GM21447 (cell line): ENCODE measurements at regions not wholly inside any gene's neighbourhood (a gene's known extent, or its start where the extent isn't known, plus 50 kb on each side); places are given as distances from the start of the nearest gene placed in this dataset.

Experiments
- ATAC-seq: cut with Tn5 transposase; IDR thresholded peaks from one replicate; pipeline ENCODE4 v1.9.1; 2021; ENCODE audit not compliant: unreplicated experiment

- ATAC-seq = no peak
These were observed 57.9 kb upstream of the SLC5A9 start for GRCh38 chr1:48164571-48164970.

DNA sequence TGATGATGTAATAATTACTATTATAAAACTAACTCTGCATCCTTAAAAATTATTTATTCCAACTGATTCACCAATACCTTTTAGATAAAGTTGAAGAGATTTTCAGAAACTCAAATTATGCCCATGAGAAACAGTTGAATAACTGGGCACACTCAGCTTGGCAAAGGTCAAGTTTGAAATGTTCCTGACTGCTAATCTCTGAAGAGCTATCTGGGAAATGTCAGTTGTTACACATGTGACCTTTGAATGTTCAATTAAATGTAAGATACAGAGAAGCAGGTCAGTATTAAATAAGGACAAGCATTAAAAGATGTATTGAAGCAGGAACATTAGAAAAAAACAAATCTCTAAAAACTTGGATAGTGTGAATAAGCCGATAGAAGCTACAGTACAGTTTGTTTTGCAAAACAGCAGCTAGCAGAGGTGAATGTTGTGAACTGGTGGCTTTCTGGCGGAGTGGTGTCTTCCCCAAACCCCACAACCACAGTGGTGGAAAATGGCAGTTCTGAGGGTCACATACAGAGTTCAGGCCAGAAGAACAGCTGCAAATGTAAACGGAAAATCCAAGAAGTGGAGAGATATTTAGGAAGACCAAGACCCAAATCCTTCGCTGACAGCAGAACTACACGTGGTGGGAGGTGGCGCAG lies 61.9 kb upstream of the SLC5A9 start:
- no peak for ATAC-seq

GRCh38 chr1:48139275-48139674 lies 83.2 kb upstream of the SLC5A9 start:
- no peak for ATAC-seq

GRCh38 chr1:48127735-48128685 lies 94.5 kb upstream of the SLC5A9 start:
- no peak for ATAC-seq

DNA sequence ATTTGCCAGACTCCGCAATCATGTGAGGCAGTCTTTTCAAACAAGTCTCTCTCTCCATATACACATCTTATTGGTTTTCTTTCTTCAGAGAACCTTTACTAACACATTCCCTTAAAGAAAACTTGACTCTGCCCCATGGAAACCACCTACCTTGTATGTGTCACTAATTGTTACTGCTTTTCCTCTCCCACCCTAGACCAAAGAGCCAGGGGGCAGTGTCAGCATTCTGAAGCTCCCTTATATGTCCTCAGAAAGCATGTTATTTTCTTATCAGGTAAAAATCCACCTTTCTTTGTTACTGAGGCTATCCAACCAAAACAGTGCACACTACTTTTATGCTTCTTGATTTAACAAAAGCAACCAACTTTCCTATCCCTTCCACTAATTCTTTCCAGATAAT lies 98.9 kb upstream of the SLC5A9 start:
- no peak for ATAC-seq

DNA sequence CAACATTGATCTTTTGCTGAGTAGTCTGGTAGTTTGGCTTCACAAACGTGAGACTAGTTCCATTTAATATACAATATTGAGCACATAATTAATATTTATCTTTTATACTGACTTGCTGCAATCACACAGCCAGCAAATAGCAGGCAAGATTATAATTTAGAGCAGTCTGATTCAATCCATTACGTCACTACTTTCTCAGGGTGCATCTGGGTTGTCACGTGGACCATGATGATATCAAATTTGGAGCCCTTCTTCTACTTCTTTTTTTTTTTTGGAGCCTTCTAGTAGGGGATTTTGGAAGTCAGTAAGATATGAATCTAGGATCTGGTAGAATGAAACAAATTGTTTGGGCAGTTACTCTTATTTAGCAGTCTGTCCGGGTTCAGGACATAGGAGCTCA lies 100.6 kb upstream of the SLC5A9 start:
- ATAC-seq = no peak

DNA sequence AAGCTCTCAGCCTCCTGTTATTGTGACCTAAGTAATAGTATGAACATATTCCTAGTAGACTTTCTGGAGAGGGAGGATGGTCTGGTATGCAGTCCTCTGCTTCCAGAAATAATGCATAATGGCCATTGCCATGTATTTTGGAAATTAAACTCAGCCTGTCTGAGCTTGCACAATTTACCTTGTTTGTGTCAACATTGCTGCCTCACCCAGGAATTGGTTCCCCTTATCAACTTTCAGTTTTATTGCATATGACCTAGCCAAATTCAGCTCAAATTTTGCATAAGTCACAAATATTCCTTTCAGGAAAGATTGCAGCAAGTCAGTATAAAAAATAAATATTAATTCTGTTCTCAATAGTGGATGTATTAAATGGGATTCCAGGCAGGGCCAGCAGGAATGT lies 101.9 kb upstream of the SLC5A9 start:
- no peak for ATAC-seq

GRCh38 chr1:48115835-48116234 lies 106.7 kb upstream of the SLC5A9 start:
- no peak for ATAC-seq

DNA sequence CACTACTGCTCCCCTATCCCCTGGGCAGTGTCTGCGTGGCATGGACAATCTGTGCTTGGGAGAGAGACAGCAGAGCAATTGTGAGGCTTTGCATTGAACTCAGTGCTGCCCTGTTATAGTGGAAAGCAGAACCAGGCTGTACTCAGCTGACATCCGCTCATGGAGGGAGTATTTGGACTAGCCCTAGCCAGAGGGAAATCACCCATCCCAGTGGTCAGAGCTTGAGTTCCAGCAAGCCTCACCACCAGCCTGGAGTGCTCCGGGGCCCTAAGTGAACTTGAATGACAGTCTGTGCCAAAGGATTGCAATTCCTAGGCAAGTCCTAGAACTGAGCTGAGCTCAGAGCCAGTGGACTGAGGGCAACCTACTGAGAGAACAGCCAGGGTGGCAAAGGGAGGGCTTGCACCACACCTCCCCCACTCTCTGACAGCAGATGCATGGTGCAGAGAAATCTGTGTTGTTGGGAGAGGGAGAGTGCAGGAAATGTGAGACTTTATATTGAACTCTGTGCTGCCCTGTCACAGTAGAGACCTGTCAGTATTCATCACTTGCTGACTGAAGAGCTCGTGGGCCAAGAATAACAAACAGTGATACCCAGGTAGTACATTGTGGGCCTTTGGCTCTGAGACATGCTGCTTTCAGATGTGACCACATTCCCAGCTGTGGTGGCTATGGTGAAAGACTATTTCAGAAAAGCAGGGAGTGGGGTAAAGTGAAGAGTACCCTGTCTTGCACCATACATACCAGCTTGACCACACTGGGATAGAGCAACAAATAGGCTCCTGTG lies 107.7 kb upstream of the SLC5A9 start:
- no peak for ATAC-seq

GRCh38 chr1:48109390-48110013 lies 112.3 kb upstream of the TRABD2B start:
- no peak for ATAC-seq

- ATAC-seq = no peak
These were observed 110.3 kb upstream of the TRABD2B start for GRCh38 chr1:48107516-48107915.

DNA sequence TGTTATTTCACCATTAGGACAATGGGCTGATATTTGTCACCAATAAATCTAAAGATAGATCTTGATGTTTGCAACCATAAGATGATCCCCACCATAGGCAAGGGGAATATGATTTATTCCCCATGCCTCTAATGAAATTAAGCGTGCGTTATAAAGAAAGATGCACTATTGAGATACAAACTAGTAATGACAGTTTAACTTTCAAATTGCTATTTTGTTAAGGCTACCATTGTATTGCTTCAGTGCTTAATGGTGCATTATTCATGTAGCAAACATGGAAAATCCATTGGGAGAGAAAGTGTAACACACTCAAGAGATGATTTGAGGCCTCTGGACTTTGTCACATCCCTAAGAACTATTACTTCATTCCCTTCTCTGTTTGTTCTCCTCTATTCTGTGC lies 108.9 kb upstream of the TRABD2B start:
- ATAC-seq = no peak

DNA sequence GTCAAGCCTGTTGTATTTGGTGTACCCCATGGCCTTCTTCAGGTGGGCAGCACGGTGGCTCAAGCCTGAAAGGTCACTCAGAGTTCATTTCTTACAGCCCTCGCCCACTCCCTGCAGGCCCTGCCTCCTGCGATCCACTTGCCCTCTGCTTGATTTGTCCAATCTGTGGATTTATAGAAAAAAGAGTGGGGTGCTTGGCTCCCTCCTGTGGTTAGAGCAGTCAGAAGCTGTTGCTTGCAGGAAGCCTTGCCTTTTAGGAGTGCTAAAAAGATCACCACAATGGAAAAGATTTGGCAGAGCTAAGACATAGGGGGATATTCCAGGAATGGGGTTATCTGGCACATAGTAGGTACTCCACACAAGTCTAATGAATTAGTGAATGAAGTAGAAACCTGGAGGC lies 108.0 kb upstream of the TRABD2B start:
- ATAC-seq = no peak

DNA sequence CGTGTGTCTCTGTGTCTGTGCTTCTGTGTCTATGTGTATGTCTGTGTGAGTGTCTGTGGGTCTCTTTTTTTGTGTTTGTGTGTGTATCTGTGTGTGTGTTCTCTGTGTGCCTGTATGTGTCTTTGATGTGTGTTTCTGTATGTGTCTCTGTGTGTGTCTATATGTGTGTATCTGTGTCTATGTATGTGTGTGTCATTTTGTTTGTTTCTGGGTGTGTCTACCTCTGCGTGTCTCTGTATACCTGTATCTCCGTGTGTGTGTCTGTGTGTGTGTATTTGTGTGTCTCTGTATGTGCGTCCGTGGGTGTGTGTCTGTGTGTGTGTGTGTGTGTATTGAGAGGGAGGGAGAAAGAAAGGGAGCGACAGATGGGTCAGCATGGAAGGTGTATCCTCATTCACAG lies 106.3 kb upstream of the TRABD2B start:
- ATAC-seq = no peak

DNA sequence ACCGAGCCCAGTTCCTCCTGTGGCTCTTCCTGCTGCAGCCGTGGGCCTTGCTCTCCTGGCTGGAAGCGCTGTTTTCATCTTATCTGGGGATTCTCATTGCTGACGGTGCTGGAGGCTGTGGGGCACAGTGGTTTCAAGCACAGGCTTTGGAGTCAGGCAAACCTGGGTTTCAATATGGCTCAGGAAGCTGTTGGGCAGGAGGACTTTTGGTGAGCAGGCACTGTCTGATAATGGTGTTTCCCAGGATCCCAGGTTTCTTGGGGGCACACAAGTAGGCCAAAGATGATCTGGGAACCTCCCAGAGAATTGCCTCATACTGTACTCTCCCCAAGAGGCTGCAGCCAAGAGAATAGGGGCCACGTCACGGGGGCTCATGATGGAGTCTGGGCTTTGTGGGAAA lies 105.6 kb upstream of the TRABD2B start:
- ATAC-seq = no peak

- no peak for ATAC-seq
These were observed 102.0 kb upstream of the TRABD2B start for GRCh38 chr1:48099072-48099773.

DNA sequence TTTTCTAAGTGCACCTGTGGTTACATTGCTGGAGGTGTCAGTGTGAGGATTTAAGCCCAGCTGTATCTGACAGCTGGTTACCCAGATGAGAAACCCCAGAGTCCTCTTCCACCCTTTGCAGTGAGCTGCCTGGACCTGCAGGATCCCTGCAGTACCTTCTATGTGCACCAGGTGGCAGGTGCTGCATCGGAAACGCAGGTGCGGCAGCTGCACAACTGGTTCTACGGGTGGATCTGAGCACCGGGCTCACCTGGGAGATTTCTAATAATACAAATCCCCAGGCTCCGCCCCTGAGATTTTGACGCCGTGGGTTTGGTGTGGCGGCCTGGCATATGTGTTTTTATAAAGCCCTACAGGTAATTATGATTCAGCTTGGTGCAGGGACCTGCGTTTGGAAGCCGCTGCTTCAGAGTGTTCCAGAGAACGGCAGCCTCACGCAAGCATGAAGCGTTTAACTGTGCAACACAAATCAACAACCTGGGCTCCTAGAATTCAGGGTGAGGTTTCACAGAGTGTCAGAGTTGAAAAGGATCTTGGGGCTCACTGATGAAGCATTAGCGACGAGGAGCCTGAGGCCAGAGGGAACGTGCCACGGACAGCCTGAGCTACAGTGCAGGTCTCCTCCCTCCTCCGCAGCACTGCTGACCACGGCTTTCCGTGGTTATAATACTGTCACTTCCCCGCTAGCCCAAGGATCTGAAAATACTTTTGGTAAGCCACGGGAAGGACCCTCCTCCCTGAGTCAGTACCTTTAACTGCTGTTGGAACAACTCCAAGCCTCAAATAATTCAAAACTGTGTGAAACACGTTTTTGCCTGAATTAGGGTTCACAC lies 96.7 kb upstream of the TRABD2B start:
- peak; percentile 83 for ATAC-seq

GRCh38 chr1:48093147-48093546 lies 96.0 kb upstream of the TRABD2B start:
- ATAC-seq = no peak

DNA sequence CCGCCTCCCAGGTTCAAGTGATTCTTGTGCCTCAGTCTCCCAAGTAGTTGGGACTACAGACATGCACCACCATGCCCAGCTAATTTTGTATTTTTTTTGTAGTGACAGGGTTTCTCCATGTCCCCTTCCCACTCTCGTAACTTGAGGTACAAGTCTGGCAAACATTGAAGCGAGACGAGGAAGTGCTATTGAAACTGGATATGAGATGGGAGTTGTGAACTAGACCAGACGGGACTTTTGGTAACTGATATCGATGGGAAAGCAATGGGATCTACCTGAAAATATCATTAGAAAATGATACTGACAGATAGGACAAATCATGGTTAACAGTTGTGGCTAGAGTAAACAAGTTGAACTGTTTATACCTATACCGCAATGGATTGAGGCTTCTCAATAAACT lies 95.2 kb upstream of the TRABD2B start:
- no peak for ATAC-seq
